NCI-H774 (cell line): ENCODE measurements at regions not wholly inside any gene's neighbourhood (a gene's known extent, or its start where the extent isn't known, plus 50 kb on each side); places are given as distances from the start of the nearest gene placed in this dataset.
A peak's percentile ranks its signal among the peaks of the same experiment; 100 is the strongest.

Experiments used
- DNase-seq: peaks from one replicate; lab custom pipeline; 2025; lab: John Stamatoyannopoulos, UW

GRCh38 chr11:41861838-41862237, 402.4 kb upstream of the LRRC4C start:
- no peak for DNase-seq

DNA sequence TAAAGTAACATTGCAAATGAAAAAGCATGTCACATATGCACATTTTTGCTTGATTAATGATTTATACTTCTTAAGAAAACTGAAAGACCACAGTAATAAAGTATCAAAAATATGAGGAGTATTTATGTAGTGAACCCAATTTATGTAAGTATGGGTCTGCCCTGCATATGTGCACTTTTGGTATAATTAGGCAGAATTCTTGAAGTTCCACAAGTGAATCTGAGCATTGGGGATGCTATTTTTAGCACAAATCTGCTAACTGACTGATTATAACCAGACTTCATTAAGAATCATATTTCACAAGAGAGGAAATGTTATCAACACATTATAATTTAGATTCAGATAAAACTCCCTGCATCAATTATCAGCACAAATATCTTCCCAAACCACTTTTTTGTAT, 407.1 kb upstream of the LRRC4C start:
- DNase-seq, result no peak

GRCh38 chr11:41868606-41869005, 409.2 kb upstream of the LRRC4C start:
- no peak for DNase-seq

- DNase-seq, result no peak
These were observed 413.0 kb upstream of the LRRC4C start for GRCh38 chr11:41872426-41872825.

- no peak for DNase-seq
These were observed 413.4 kb upstream of the LRRC4C start for GRCh38 chr11:41872870-41873269.

GRCh38 chr11:41878095-41878494, 418.6 kb upstream of the LRRC4C start:
- DNase-seq, result no peak

DNA sequence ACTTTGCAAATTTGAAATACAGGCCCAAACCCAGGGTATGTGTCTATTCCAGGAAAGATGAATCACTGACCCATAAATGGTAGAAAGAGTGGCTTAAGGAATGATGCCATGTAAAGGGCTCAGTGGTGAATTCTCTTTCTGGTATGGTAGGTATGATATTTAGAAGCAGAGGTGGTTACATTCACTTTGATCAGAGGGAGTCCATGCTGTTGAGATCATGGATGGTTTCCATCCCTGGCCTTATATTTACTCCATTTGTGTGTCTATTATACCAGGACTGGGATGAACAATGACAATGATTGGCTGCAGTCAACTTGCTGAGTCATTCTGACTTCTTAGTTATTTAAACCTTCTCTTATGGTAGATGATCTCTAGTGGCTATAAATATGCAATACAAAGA, 419.8 kb upstream of the LRRC4C start:
- no peak for DNase-seq

GRCh38 chr11:41895081-41895480, 435.6 kb upstream of the LRRC4C start:
- no peak for DNase-seq

- DNase-seq, result no peak
These were observed 438.5 kb upstream of the LRRC4C start for GRCh38 chr11:41897991-41898390.

- DNase-seq, result no peak
These were observed 458.4 kb upstream of the LRRC4C start for GRCh38 chr11:41917900-41918299.

- no peak for DNase-seq
These were observed 460.9 kb upstream of the LRRC4C start for GRCh38 chr11:41920374-41920773.

GRCh38 chr11:41921746-41922390, 462.4 kb upstream of the LRRC4C start:
- no peak for DNase-seq

GRCh38 chr11:41926339-41926738, 466.9 kb upstream of the LRRC4C start:
- no peak for DNase-seq

DNA sequence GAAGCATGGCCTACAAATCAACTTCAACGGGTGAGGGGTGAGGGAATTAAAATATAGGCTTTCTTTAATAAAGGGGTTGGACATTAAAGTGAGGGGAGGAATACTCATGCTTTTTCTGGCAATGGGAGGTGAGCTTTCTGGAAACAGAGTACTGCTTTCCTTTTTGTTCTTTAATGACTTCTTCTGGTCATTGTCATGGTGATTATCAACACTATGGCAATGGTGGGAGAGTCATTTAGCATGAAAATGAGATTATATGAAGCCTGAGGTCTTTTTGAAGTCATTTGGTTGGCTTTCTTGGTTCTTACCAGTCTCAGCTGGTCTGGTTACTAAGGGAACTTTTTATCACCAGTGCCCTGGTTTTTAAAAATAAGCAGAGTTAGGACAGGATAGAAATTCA, 475.8 kb upstream of the LRRC4C start:
- DNase-seq, result no peak

DNA sequence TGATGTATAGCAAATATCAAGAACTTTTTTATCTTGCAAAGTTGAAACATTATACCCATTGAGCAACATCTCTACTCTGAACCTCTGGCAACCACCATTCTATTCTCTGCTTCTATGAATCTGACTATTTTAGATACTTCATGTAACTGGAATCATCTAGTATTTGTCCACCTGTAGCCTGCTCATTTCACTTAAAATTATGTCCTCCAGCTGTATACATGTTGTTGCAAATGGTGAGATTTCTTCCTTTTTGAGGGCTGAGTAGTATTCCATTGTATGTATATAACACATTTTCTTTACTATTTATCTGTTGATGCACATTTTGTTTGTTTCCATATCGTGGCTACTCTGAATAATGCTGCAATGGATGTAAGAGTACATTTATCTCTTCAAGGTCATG, 476.3 kb upstream of the LRRC4C start:
- DNase-seq, result no peak

- no peak for DNase-seq
These were observed 484.2 kb upstream of the LRRC4C start for GRCh38 chr11:41943656-41944055.

- DNase-seq, result peak; percentile 0
These were observed 487.9 kb upstream of the LRRC4C start for GRCh38 chr11:41947392-41947791.

DNA sequence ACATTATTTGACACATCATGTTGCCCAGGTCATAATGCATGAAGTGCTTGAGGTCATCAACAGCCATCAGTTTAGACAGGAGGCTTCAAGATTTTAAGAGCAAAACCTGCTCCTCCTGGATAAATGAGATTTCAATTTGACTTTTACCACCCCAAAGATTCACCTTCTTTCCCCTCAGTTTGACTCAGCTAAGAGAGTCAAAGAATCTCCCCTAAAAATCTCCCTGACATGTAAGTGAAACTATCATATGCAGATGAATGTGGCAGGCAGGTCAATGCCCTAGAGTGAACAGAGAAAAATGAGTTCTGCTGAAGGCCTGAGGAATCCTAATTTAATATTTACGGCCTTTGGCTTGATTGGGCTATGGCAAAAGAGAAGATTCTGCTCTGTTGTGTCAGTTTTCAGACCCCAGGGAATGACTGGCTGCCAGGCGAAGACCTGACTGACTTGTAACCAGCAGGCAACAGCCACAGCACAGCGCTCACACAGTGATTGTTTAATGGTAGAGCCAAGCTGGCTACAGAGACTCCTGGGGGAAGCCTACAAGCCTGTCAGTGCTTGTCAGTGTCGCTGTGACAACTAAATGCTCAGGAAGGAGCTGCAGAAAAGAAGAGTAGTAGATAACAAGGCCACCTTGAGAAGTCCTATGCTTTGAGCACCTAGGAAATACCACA, 491.2 kb upstream of the LRRC4C start:
- DNase-seq, result no peak

- DNase-seq, result no peak
These were observed 494.6 kb upstream of the LRRC4C start for GRCh38 chr11:41954034-41954433.

DNA sequence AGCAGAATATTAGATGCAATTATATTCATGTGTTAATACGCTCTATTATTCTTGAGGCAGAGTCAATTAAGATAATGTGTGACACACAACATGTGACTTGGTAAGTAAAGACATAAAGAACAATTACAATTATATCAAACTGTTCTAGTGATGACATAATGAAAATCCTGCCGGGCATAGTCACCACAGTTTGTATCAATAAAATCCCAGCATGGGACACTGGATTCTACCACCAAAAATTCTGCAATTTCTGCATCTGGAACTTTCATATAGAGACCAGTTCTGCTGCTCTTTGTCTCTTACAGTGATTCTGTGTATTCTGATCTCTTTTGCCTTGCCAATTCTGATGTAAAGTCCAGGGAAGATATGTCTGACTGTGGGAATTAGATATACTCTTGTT, 495.6 kb upstream of the LRRC4C start:
- DNase-seq, result no peak

DNA sequence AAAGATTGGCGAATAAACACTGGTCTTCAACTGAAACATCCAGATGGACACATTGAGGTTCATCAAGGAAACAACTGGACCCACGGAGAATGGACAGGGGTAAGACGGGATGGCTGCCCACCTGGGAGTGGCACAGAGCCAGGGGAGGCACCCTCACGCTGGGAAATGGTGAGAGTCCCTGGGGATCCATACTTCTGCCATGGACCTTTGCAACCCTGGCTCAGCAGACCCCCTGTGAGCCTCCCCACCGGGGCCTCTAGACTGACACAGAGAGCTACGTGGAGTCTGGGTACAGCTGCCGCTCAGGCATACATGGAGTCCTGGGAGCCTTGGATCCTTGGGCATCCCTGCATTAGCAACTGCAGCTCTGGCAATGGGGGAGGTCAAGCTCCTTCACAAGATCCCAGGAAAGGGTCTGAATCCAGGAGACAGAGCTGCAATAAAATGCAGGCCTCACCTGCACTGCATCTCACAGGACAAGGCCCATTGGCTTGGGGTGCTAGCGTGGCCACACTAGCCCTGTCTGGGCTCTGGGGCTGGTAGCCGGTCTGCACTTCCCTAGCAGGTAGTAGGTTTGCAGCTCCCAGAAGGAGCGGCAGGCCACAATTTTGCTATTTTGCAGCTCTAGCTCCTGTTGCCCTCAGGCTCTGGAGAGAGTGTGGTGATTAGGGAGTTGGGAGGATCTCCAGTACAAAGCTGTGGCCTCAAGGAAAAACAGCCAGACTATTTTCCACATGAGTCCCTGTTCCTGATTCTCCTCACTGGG, 496.4 kb upstream of the LRRC4C start:
- no peak for DNase-seq

- DNase-seq, result no peak
These were observed 504.0 kb upstream of the LRRC4C start for GRCh38 chr11:41963406-41963805.

GRCh38 chr11:41970681-41971080, 511.2 kb upstream of the LRRC4C start:
- DNase-seq, result no peak
